OCI-LY7 (cell line): ENCODE measurements at regions not wholly inside any gene's neighbourhood (a gene's known extent, or its start where the extent isn't known, plus 50 kb on each side); places are given as distances from the start of the nearest gene placed in this dataset.

ENCODE experiments used
- EZH2phosphoT487 ChIP-seq: fragments of 200-600 bp; sonication (generic); IDR thresholded peaks from 2 replicates; pipeline ENCODE4 v1.6.1; 2018; ENCODE audit warnings: low read depth, borderline replicate concordance, mild to moderate bottlenecking, mixed run types, antibody characterized with exemption, low read length, moderate library complexity, mixed read lengths
- TF ChIP-seq, protein P1 (sequence below): fragments of 200-600 bp; sonication (generic); conservative IDR thresholded peaks from 2 replicates; pipeline ENCODE4 v1.5.1; 2014; ENCODE audit warnings: mild to moderate bottlenecking, antibody characterized with exemption, low read length, moderate library complexity, mixed read lengths

DNA sequence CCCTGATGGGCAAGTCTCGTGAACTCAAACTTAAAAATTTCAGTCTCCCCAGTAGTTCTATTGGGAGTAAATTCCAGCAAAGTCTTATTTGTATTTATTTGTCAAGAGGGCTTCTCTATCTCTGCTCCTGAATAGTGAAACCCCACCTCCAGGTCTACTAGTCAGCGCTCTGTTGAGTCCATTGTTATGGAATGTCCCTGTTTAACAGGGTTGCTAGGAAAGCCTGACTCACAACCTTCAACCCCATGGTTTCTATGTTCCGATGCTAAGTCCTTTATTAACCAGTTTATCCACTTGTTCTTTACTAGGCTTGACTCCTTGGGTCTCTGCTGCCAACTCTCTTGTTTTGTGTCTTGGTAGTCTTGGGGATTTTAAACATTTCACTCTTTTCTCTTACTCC lies 250.7 kb upstream of the MYOCD start:
- TF ChIP-seq, protein P1, sequence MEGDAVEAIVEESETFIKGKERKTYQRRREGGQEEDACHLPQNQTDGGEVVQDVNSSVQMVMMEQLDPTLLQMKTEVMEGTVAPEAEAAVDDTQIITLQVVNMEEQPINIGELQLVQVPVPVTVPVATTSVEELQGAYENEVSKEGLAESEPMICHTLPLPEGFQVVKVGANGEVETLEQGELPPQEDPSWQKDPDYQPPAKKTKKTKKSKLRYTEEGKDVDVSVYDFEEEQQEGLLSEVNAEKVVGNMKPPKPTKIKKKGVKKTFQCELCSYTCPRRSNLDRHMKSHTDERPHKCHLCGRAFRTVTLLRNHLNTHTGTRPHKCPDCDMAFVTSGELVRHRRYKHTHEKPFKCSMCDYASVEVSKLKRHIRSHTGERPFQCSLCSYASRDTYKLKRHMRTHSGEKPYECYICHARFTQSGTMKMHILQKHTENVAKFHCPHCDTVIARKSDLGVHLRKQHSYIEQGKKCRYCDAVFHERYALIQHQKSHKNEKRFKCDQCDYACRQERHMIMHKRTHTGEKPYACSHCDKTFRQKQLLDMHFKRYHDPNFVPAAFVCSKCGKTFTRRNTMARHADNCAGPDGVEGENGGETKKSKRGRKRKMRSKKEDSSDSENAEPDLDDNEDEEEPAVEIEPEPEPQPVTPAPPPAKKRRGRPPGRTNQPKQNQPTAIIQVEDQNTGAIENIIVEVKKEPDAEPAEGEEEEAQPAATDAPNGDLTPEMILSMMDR, result no peak
- no peak for TF ChIP-seq EZH2phosphoT487
